Hematopoietic multipotent progenitor cell treated with erythropoietin and hydrocortisone succinate and interleukin-3 and kit ligand, for 17 days (in vitro differentiated cells): ENCODE measurements at regions not wholly inside any gene's neighbourhood (a gene's known extent, or its start where the extent isn't known, plus 50 kb on each side); places are given as distances from the start of the nearest gene placed in this dataset.

Source experiments
- DNase-seq: peaks from one replicate; pipeline ENCODE4 v3.0.0-alpha.2; 2015; ENCODE audit warnings: low spot score

DNA sequence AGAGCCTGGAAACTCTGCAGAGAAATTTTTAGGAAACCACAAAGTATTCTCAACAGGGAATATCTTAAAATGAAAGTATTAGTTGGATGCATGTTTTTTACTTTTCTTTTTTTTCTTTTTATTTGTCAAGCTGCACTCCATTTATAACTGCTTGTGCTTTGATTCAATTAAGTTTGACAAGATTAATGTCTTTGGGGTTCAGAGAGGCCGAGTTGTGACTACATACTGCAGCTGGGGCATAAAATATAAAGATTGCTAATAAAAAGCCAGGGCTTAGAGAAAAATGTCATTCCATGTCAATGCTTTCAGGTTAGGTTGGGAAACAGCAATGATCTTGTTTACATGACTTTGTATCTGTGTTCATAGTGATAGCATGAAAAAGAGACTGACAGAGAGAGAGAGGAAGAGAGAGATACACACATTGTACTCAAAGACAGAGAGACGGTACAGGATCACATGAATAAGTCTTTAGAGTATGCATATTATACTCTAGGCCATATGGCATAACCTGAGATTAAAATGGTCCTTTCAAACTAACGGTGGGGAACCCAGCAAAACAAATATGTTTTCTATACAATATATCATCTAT lies 1022.3 kb upstream of the CNTNAP5 start:
- DNase-seq: no peak

GRCh38 chr2:123015186-123015585 lies 1009.9 kb upstream of the CNTNAP5 start:
- no peak for DNase-seq

DNA sequence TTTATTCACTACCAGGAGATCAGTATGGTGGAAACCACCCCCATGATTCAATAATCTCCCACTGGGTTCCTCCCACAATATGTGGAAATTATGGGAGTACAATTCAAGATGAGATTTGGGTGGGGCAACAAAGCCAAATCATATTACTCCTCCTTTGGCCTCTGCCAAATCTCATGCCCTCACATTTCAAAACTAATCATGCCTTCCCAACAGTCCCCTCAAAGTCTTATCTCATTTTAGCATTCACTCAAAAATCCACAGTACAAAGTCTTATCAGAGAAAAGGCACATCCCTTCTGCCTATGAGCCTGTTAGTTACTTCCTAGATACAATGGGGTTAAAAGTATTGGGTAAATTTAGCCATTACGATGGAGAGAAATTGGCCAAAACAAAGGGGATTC lies 989.5 kb upstream of the CNTNAP5 start:
- no peak for DNase-seq

GRCh38 chr2:123036300-123036699 lies 988.8 kb upstream of the CNTNAP5 start:
- DNase-seq: no peak

GRCh38 chr2:123040506-123040905 lies 984.6 kb upstream of the CNTNAP5 start:
- no peak for DNase-seq

- no peak for DNase-seq
These were observed 981.6 kb upstream of the CNTNAP5 start for GRCh38 chr2:123043458-123043857.

DNA sequence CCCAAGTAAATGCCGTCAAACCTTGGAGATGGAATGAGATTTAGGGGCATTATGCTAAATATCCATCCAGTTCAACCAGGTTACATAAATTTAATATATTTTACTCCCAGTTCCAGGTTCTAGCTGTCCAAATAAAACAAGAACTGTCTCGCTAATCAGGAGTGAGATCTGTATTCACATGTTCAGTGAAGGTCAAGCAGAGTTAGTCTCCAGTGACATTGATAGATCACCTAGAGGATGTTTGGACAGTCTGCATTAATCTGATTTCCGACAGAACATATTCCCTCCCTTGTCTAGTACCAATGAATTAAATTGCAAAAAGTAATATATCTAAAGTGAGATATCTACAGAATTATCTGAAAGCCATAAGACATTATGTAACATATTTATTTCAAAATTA lies 979.4 kb upstream of the CNTNAP5 start:
- DNase-seq: no peak

GRCh38 chr2:123047186-123047585 lies 977.9 kb upstream of the CNTNAP5 start:
- DNase-seq: no peak

DNA sequence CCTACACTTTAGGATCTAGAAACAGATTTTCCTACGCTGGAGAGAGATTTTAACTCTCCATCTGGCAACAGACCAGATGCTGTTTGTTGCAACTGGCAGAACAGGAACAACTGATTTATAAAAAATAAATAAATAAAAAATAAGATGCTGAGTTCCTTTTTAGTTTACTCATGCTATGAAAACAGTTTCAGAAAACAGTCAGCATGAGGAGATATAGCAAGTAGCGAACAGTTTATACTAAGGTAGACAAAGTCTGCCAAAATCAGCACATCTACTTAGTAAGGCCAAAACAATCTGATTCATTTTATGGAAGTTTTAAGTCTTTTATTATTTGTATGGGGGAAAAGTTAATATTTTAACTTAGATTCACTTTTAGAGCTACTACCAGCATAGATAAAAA lies 974.0 kb upstream of the CNTNAP5 start:
- DNase-seq: no peak

DNA sequence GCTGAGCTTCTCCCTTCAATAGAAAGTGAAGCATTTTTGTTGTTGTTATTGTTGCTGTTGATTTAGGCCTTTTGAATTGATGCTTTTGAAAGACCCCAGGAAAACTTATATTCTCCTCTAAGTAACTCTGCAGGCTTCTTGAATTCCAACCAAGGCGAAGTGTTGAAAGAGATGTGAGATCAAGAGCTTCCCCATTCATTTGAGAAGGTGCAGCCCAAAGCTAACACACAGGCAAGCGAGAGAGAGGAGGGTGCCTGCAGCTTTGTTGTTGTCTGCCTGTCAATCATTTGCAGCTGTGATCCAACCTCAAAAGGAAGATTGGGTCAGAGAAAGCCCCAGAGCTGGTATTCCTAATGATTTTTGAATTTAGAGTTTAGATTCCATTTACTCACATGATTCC lies 963.6 kb upstream of the CNTNAP5 start:
- DNase-seq: no peak

DNA sequence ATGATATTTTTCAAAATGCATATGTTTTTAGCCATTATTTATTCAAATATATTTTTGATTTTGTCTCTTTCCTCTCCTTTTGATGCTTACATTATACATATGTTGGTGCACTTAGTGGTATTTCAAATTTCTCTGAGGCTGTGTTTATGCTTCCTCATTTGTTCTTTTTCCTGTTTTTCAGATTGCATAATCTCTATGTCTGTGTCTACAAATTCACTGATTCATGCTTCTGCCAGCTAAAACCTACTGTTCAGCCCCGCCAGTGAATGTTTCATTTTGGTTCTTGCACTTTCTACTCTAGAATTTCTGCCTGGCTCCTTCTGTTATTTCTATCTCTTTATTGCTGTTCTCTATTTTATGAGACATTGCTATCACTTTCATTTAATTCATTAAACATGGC lies 951.7 kb upstream of the CNTNAP5 start:
- no peak for DNase-seq

DNA sequence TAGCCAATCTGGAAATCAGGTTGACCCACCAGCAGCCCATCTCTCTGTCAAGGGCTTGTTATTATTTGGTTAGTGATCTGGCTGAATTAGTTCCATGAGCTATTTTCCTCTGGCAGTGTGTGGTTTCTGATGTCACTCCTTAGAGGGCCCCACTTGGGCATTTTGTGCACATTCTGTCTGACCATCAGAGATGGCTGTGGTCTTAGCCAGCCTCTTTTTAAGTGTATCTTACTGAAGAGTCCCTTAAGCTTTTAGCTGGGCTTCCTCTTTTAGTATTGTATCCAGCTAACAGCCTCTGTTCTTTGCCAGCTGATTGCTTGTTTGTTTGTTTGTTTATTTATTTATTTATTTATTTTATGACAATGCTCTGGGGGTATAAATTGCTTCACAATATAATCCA lies 951.1 kb upstream of the CNTNAP5 start:
- no peak for DNase-seq

DNA sequence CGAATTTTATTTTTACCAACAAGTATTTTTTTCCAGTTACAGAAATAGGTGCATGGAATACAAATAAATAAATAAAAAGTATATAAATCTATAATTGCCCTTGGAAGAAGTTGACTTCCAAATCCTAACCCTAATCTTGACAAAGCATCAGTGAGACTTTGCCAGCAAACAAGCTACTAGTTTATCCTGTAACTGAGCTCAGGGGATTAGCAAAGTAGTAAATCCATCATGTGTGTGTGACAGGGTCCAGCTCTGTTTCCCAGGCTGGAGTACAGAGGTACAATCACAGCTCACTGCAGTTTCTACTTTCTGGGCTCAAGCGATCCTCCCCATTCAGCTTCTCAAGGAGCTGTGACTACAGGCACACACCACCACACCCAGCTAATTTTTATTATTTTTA lies 948.0 kb upstream of the CNTNAP5 start:
- no peak for DNase-seq

GRCh38 chr2:123080331-123080730 lies 944.8 kb upstream of the CNTNAP5 start:
- no peak for DNase-seq

DNA sequence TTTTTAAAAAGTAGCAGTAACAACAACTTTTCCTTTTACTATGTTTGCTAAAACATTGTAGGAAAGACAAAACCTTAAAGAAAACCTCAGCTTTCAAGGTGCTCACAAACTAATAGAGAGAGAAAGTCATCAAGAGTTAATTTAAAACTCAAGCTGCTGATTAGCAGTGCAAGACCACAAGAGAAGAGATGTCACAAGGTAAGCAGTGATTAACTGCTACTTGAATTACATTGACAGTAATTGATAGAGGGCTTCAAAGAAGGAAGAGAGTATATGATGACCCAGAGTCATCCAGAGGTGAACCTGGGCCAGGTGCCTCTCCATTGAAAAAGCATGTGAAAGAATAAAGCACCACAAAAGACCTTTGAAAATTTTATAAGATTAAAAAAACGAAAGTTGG lies 939.6 kb upstream of the CNTNAP5 start:
- DNase-seq: no peak

GRCh38 chr2:123086613-123087385 lies 938.3 kb upstream of the CNTNAP5 start:
- no peak for DNase-seq

- DNase-seq: no peak
These were observed 933.6 kb upstream of the CNTNAP5 start for GRCh38 chr2:123091471-123091870.

DNA sequence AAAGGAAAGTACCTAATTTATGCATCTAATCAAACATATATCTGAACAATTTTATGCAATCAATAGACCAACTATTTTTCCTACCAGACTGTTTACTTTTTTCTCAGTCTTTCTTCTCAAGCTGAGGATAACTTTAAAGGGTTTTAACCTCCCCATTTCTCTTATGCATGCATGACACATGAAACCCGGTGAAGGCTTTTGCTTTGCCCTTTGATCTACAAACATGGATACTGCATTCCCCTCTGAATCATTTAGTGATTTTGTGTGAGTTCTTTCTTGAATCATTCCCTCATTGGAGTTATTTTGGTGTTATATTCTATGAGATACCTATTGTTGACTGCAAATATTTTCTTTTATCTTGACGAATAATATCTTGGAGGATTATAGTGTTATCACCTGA lies 931.9 kb upstream of the CNTNAP5 start:
- DNase-seq: no peak

DNA sequence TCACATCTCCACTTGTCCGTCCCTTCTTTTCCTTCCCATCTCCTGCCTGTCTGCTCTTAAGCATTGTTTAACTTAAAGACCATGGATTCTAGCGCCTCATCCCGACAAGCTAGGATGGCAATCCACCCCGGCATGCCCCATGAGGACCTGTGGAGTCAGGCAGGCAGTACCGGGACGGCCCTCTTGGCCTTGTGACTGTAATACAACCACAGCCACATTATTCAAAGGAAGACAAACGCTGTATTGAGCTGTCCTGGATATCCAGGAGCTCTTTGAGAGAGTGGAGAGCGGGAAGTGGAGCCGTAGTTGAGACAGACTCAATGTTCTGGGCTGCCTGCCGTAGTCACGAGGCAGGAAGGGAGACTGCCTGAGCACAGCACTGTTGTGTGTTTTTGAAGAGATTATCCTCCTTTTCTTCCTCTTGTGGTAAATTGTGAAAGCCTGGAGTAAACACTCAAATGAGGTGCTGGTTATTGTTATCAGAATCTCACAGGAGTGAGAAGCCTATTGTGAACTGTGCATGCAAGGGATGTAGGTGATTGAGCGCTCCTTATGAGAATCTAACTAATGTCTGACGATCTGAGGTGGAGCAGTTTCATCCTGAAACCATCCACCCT lies 929.8 kb upstream of the CNTNAP5 start:
- DNase-seq: no peak

GRCh38 chr2:123098619-123099018 lies 926.5 kb upstream of the CNTNAP5 start:
- no peak for DNase-seq

GRCh38 chr2:123101434-123101833 lies 923.7 kb upstream of the CNTNAP5 start:
- no peak for DNase-seq

DNA sequence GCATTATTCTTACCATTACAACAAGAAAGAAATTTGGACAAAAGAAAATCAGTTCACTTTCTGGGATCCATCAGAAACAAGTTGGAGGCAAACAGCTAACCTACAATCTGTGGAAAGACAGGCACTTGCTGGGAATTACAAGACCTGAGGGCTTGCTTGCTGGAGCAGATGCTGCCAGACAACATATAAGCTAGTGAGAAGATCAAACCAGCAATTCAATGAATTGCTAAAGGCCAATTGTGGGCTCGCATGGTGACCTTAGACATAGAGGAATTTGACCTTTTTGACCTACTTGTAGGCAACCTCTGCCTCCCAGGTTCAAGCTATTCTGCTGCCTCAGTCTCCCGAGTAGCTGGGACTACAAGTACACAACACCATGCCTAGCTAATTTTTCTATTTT lies 921.2 kb upstream of the CNTNAP5 start:
- DNase-seq: no peak

- no peak for DNase-seq
These were observed 908.5 kb upstream of the CNTNAP5 start for GRCh38 chr2:123116595-123116994.

DNA sequence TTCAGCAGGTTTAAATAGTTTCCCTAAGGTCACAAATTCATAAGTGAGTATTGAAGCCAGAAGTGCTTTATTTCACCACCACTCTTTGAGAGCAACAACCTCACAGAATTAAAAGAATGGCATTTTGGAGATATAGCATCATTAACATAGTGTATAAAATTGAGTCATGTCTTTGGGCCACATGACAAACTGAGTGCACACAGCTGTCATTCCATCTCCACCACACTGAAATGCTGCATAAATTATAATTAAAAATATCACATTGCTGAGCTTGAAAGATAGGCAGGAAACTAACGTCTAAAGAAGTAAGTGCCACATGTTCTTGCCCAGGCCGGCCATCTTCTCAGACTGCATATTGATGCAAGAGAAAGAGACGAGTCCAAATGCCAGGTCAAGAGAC lies 897.9 kb upstream of the CNTNAP5 start:
- no peak for DNase-seq
